DOHH2 (cell line): ENCODE measurements at regions not wholly inside any gene's neighbourhood (a gene's known extent, or its start where the extent isn't known, plus 50 kb on each side); places are given as distances from the start of the nearest gene placed in this dataset.

Experiments
- CTCF ChIP-seq: fragments of 200-600 bp; sonication (generic); IDR thresholded peaks from one replicate; pipeline ENCODE4 v1.5.1; 2014; ENCODE audit warnings: antibody characterized with exemption, mild to moderate bottlenecking, low read depth, low read length; ENCODE audit not compliant: poor library complexity, severe bottlenecking
- EZH2phosphoT487 ChIP-seq: fragments of 200-600 bp; sonication (generic); IDR thresholded peaks from 2 replicates; pipeline ENCODE4 v1.6.1; 2017; ENCODE audit warnings: borderline replicate concordance, mild to moderate bottlenecking, antibody characterized with exemption, low read length, moderate library complexity, mixed read lengths

DNA sequence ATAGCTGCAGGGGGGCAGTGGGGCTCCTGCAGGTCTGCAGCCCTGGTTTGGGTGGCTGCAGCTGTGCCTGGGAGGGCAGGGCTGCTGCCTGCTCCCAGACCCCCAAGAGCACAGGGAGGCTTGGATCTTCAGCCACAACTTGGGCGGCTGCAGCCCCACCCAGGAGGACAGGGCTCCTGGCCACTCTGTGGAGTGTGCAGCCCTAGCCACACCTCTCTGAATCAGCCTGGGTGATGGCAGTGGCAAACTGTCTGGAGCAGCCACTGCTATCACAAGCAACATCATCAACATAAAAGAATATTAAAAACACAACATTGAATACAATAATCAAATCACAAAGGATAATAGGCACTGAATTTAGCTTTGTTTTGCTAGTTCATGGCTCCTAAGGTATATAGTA, 164.9 kb upstream of the SLC27A6 start:
- TF ChIP-seq CTCF (no peak), EZH2phosphoT487 (no peak)
